ENCODE measurements at regions not wholly inside any gene's neighbourhood (a gene's known extent, or its start where the extent isn't known, plus 50 kb on each side); places are given as distances from the start of the nearest gene placed in this dataset.
"Not testable (repeated sequence)": the region's sequence is repeated elsewhere in the genome, so short reads cannot be mapped to it uniquely, and the experiment has no call there.

DNA sequence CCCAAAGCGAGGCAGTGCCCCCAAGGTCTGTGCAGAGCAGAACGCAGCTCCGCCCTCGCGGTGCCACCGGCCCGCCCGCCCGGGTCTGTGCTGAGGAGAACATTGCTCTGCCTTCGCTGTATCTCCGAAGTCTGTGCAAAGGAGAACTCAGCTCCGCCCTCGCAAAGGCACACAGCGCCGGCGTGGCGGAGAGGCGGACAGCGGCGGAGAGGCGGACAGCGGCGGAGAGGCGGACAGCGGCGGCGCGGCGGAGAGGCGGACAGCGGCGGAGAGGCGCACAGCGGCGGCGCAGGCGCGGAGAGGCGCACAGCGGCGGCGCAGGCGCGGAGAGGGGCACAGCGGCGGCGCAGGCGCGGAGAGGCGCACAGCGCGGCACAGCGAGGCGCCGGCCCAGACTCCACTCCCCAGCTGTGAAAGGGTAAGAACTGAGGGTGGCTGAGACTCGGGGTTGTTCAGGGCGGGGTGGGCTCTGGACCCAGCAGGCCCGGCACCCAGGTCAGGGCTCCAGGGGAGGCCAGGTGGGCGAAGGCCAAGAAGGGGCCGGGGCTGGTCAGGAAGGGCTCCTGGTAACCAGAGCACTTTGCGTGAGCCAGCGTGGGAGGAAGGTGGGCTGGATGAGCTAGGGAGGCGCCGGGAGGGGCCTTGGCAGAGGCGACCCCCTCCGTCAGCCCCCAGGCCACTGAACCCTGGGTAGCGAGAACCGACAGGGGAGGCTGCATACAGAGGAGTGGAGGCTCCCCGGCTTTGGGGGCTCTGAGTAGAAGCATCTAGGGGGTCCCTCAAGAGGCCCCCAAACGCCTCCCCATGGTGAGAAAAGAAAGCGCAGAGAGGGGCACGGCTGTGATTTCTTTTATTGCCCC is 53.4 kb downstream of the VPREB1 start (continued):
- TF ChIP-seq, protein P1, sequence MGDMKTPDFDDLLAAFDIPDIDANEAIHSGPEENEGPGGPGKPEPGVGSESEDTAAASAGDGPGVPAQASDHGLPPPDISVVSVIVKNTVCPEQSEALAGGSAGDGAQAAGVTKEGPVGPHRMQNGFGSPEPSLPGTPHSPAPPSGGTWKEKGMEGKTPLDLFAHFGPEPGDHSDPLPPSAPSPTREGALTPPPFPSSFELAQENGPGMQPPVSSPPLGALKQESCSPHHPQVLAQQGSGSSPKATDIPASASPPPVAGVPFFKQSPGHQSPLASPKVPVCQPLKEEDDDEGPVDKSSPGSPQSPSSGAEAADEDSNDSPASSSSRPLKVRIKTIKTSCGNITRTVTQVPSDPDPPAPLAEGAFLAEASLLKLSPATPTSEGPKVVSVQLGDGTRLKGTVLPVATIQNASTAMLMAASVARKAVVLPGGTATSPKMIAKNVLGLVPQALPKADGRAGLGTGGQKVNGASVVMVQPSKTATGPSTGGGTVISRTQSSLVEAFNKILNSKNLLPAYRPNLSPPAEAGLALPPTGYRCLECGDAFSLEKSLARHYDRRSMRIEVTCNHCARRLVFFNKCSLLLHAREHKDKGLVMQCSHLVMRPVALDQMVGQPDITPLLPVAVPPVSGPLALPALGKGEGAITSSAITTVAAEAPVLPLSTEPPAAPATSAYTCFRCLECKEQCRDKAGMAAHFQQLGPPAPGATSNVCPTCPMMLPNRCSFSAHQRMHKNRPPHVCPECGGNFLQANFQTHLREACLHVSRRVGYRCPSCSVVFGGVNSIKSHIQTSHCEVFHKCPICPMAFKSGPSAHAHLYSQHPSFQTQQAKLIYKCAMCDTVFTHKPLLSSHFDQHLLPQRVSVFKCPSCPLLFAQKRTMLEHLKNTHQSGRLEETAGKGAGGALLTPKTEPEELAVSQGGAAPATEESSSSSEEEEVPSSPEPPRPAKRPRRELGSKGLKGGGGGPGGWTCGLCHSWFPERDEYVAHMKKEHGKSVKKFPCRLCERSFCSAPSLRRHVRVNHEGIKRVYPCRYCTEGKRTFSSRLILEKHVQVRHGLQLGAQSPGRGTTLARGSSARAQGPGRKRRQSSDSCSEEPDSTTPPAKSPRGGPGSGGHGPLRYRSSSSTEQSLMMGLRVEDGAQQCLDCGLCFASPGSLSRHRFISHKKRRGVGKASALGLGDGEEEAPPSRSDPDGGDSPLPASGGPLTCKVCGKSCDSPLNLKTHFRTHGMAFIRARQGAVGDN (CRISPR knock-in tag; IDR thresholded peaks at IDR 0.05) = peak; percentile 78
- TF ChIP-seq ZNF598 (CRISPR knock-in tag; IDR thresholded peaks at IDR 0.05; ENCODE audit: borderline replicate concordance) = peak; percentile 74; the same call in 1 of the 2 replicates
- TF ChIP-seq ZNF136 (CRISPR knock-in tag; IDR thresholded peaks at IDR 0.05; ENCODE audit: low read depth) = 0 out of 2 replicates have a peak, but pooled peaks have one; percentile 61
- 0 out of 2 replicates have a peak, but pooled peaks have one; percentile 10 for TF ChIP-seq HDAC2 (CRISPR knock-in tag; IDR thresholded peaks at IDR 0.05)
- peak; percentile 46; the same call in 1 of the 2 replicates for TF ChIP-seq KDM2A (CRISPR knock-in tag; IDR thresholded peaks at IDR 0.05; ENCODE audit: borderline replicate concordance, low read depth)
- TF ChIP-seq ZNF777 (CRISPR knock-in tag; IDR thresholded peaks at IDR 0.05) = peak; percentile 98
- TF ChIP-seq ZNF782 (CRISPR knock-in tag; IDR thresholded peaks at IDR 0.05; ENCODE audit: borderline replicate concordance) = 0 out of 2 replicates have a peak, but pooled peaks have one; percentile 56
- TF ChIP-seq POLR2G (IDR thresholded peaks at IDR 0.05; ENCODE audit: low read depth, low read length) = peak; percentile 73
- 0 out of 2 replicates have a peak, but pooled peaks have one; percentile 25 for TF ChIP-seq BRD4 (CRISPR knock-in tag; IDR thresholded peaks at IDR 0.05)
- TF ChIP-seq, protein P2, sequence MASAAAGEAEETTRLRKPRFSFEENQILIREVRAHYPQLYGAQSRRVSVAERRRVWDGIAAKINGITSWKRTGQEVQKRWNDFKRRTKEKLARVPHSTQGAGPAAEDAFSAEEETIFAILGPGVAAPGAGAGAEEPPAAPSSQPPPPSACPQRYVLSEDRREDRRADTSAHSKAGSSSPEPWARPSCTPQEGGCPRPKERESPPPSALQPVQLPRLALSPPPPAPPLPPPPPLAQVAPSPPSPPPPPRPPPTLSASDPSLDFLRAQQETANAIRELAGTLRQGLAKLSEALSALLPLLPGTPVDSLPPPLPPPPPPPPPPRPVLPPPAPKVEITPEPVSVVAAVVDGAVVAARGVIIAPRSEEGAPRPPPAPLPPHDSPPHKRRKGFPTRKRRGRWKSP (CRISPR knock-in tag; IDR thresholded peaks at IDR 0.05) = peak; percentile 86; the same call in 1 of the 2 replicates
- TF ChIP-seq ERF (CRISPR knock-in tag; IDR thresholded peaks at IDR 0.05) = 0 out of 2 replicates have a peak, but pooled peaks have one; percentile 22
- TF ChIP-seq ZNF749 (CRISPR knock-in tag; IDR thresholded peaks at IDR 0.05; ENCODE audit: borderline replicate concordance) = 0 out of 2 replicates have a peak, but pooled peaks have one; percentile 20
- TF ChIP-seq KMT2B (CRISPR knock-in tag; IDR thresholded peaks at IDR 0.05) = peak; percentile 58
- TF ChIP-seq ARNT2 (CRISPR knock-in tag; IDR thresholded peaks at IDR 0.05; ENCODE audit: low read depth) = 0 out of 2 replicates have a peak, but pooled peaks have one; percentile 48
- TF ChIP-seq HNRNPLL (IDR thresholded peaks at IDR 0.05; ENCODE audit: low read depth, low read length, poor library complexity, severe bottlenecking) = peak; percentile 51
- TF ChIP-seq ZFX (CRISPR knock-in tag; IDR thresholded peaks at IDR 0.05; ENCODE audit: low read depth) = peak; percentile 73
- 0 out of 2 replicates have a peak, but pooled peaks have one; percentile 29 for TF ChIP-seq NR2C2 (CRISPR knock-in tag; IDR thresholded peaks at IDR 0.05; ENCODE audit: borderline replicate concordance)
- TF ChIP-seq SPEN (CRISPR knock-in tag; IDR thresholded peaks at IDR 0.05; ENCODE audit: low read depth) = peak; percentile 62
- TF ChIP-seq NONO (IDR thresholded peaks at IDR 0.05) = not testable (repeated sequence)
- peak; percentile 68 for TF ChIP-seq NONO (CRISPR knock-in tag; conservative IDR thresholded peaks at IDR 0.05)
- peak; percentile 46; the same call in 1 of the 2 replicates for TF ChIP-seq KDM5B (CRISPR knock-in tag; IDR thresholded peaks at IDR 0.05; ENCODE audit: borderline replicate concordance)
- TF ChIP-seq SALL1 (CRISPR knock-in tag; IDR thresholded peaks at IDR 0.05) = peak; percentile 64; the same call in 1 of the 2 replicates
- TF ChIP-seq, protein P3, sequence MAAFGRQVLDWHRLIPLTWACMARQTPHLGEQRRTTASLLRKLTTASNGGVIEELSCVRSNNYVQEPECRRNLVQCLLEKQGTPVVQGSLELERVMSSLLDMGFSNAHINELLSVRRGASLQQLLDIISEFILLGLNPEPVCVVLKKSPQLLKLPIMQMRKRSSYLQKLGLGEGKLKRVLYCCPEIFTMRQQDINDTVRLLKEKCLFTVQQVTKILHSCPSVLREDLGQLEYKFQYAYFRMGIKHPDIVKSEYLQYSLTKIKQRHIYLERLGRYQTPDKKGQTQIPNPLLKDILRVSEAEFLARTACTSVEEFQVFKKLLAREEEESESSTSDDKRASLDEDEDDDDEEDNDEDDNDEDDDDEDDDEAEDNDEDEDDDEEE (CRISPR knock-in tag; IDR thresholded peaks at IDR 0.05) = 0 out of 2 replicates have a peak, but pooled peaks have one; percentile 71

Data from HepG2 (cell line).